ENCODE measurements at regions not wholly inside any gene's neighbourhood (a gene's known extent, or its start where the extent isn't known, plus 50 kb on each side); places are given as distances from the start of the nearest gene placed in this dataset. TPM values are rescaled to one million over a fixed set of nuclear protein-coding genes. Genes with fewer than 3 reads are reported as not detected.

GRCh38 chr1:64417803-64418202, 52.1 kb upstream of the CACHD1 start:
- WGBS (ENCODE audit: insufficient coverage), result no CpG with 5 or more reads among the region's 3 CpGs
- Histone ChIP-seq H2AFZ (ENCODE audit: insufficient read depth, low read depth, low read length, poor library complexity, severe bottlenecking) (no peak overlapping the region), H3K9ac (ENCODE audit: low read length) (no peak overlapping the region), H4K20me1 (ENCODE audit: control insufficient read depth, insufficient read depth, low read length, poor library complexity, severe bottlenecking) (no peaks in the 10 kb centered on the region), H3K4me2 (replicated peaks; ENCODE audit: low read depth, low read length, poor library complexity, severe bottlenecking) (no peak overlapping the region), H3K4me1 (ENCODE audit: control insufficient read depth in 2 of 2, insufficient read depth in 2 of 2, low read length in 2 of 2) (no peaks in the 10 kb centered on the region), H3K79me2 (ENCODE audit: control insufficient read depth, insufficient read depth, low read length) (no peaks in the 10 kb centered on the region), H3K4me3 (ENCODE audit: control extremely low read depth in 1 of 5, extremely low read depth in 1 of 5, insufficient read depth in 1 of 5, low read depth in 2 of 5, low read length in 4 of 5) (no peak overlapping the region), H3K27ac (ENCODE audit: low read length in 2 of 2) (no peak overlapping the region), H3K36me3 (replicated peaks in 1 of 2; ENCODE audit: control extremely low read depth in 1 of 2, control insufficient read depth in 1 of 2, extremely low read depth in 1 of 2, insufficient read depth in 2 of 2, low read length in 1 of 2) (no peaks in the 10 kb centered on the region), H3K9me3 (ENCODE audit: control extremely low read depth in 1 of 3, control insufficient read depth in 2 of 3, insufficient read depth in 1 of 3, low read length in 2 of 3) (peaks cover 0 to 2% (median 0%) of the 10 kb centered on the region in 3 donors), H3K27me3 (replicated peaks in 1 of 4; ENCODE audit: control extremely low read depth in 1 of 4, control insufficient read depth in 3 of 4, insufficient read depth in 4 of 4, low read length in 3 of 4) (no peaks in the 10 kb centered on the region)
- Mint-ChIP-seq H3K4me1 (no peaks in the 10 kb centered on the region), H3K27ac (no peak overlapping the region), H3K4me3 (no peak overlapping the region), H3K27me3 (peaks cover 4% of the 10 kb centered on the region), H3K9me3 (ENCODE audit: insufficient read depth) (no peaks in the 10 kb centered on the region)
- CTCF ChIA-PET, result no interaction called here
- POLR2A ChIA-PET, result no interaction called here
- no peak for ATAC-seq (ENCODE audit: low read depth)
- intact Hi-C loops (cut with micrococcal nuclease), result no loop called here
- no peak for DNase-seq
- TF ChIP-seq, protein P1, sequence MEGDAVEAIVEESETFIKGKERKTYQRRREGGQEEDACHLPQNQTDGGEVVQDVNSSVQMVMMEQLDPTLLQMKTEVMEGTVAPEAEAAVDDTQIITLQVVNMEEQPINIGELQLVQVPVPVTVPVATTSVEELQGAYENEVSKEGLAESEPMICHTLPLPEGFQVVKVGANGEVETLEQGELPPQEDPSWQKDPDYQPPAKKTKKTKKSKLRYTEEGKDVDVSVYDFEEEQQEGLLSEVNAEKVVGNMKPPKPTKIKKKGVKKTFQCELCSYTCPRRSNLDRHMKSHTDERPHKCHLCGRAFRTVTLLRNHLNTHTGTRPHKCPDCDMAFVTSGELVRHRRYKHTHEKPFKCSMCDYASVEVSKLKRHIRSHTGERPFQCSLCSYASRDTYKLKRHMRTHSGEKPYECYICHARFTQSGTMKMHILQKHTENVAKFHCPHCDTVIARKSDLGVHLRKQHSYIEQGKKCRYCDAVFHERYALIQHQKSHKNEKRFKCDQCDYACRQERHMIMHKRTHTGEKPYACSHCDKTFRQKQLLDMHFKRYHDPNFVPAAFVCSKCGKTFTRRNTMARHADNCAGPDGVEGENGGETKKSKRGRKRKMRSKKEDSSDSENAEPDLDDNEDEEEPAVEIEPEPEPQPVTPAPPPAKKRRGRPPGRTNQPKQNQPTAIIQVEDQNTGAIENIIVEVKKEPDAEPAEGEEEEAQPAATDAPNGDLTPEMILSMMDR (IDR thresholded peaks at IDR 0.05), result no peak
- no peak for TF ChIP-seq EZH2 (IDR thresholded peaks at IDR 0.05; ENCODE audit: borderline replicate concordance, insufficient read depth, low read depth, low read length, poor library complexity, severe bottlenecking)

Small RNA genes lying in the stretch of these regions (small RNA-seq; reads per million reads assigned to genes)
- gene RNU7-62P (ENCODE audit: insufficient read length, low read depth, low replicate concordance), result not detected
